ENCODE measurements at regions not wholly inside any gene's neighbourhood (a gene's known extent, or its start where the extent isn't known, plus 50 kb on each side); places are given as distances from the start of the nearest gene placed in this dataset.

DNA sequence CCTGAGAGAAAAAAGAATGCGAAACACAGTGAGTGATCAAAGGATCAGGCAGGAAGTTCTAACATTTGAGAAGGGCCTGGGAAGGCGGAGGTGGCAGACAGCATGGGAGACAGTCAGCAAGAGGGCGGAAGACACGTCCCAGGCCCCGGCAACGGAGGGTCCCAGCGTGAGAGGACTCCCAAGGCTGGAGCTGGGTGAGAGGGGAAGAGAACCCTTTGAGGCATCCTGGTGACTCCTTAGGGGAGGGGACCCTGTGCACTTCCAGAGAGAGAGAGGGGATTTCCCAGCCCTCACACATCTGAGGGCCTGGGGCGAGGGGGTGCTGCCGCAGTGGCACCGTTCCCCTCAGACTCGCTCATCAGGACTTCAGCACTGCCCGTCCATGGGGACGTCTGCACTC, 133.4 kb downstream of the RTP5 start:
- Histone ChIP-seq H3K27ac (ENCODE audit: control insufficient read depth, insufficient read depth) (no peak overlapping the region), H3K9ac (ENCODE audit: control insufficient read depth, insufficient read depth, low read length) (no peak overlapping the region), H3K4me2 (ENCODE audit: control insufficient read depth, insufficient read depth) (no peak overlapping the region), H3K4me3 (no peak overlapping the region), H3K27me3 (replicated peaks in 1 of 2; ENCODE audit: control insufficient read depth in 2 of 2, insufficient read depth in 2 of 2, low read length in 1 of 2) (no peaks in the 10 kb centered on the region), H3K79me2 (ENCODE audit: control insufficient read depth, insufficient read depth, low read length) (no peaks in the 10 kb centered on the region), H2AFZ (ENCODE audit: control insufficient read depth, low read depth, low read length) (no peak overlapping the region), H3K9me3 (replicated peaks; ENCODE audit: control insufficient read depth, insufficient read depth, low read length) (no peaks in the 10 kb centered on the region; the same call in 2 of the 3 replicates), H4K20me1 (ENCODE audit: control insufficient read depth, insufficient read depth) (no peaks in the 10 kb centered on the region), H3K36me3 (ENCODE audit: control insufficient read depth in 2 of 2, insufficient read depth in 2 of 2, low read length in 1 of 2) (no peaks in the 10 kb centered on the region), H3K4me1 (ENCODE audit: control insufficient read depth, insufficient read depth, low read length) (no peaks in the 10 kb centered on the region)
- TF ChIP-seq JUND (IDR thresholded peaks at IDR 0.05; ENCODE audit: low read depth, low read length): no peak
- TF ChIP-seq ZNF274 (IDR thresholded peaks at IDR 0.05; ENCODE audit: insufficient read depth, insufficient read length): no peak
- no peak for TF ChIP-seq ZNF24 (IDR thresholded peaks at IDR 0.05)
- TF ChIP-seq SMC3 (IDR thresholded peaks at IDR 0.05; ENCODE audit: borderline replicate concordance, low read length): no peak
- TF ChIP-seq SPI1 (IDR thresholded peaks at IDR 0.05; ENCODE audit: borderline replicate concordance, insufficient read depth, low read depth, low read length): no peak
- DNase-seq (ENCODE audit: low read depth, low spot score) (no peak), FAIRE-seq (no peak), ATAC-seq (no peak)
- POLR2A ChIA-PET: no interaction called here
- intact Hi-C loops (cut with micrococcal nuclease; ENCODE audit: unreplicated experiment): no loop called here
- in situ Hi-C loops (cut with MboI): no loop called here
- BruUV-seq (replicated peaks): no TSS peak
- RAD21 ChIA-PET (ENCODE audit: unreplicated experiment): no interaction called here
- 52% methylated on average over 11 of the region's 13 CpGs for WGBS (ENCODE audit: insufficient coverage, insufficient replicate concordance, low lambda C conversion rate, missing lambda C conversion rate)
- CTCF ChIA-PET: no interaction called here
- SMC1A ChIA-PET (ENCODE audit: uncharacterized antibody, unreplicated experiment): no interaction called here

DNA sequence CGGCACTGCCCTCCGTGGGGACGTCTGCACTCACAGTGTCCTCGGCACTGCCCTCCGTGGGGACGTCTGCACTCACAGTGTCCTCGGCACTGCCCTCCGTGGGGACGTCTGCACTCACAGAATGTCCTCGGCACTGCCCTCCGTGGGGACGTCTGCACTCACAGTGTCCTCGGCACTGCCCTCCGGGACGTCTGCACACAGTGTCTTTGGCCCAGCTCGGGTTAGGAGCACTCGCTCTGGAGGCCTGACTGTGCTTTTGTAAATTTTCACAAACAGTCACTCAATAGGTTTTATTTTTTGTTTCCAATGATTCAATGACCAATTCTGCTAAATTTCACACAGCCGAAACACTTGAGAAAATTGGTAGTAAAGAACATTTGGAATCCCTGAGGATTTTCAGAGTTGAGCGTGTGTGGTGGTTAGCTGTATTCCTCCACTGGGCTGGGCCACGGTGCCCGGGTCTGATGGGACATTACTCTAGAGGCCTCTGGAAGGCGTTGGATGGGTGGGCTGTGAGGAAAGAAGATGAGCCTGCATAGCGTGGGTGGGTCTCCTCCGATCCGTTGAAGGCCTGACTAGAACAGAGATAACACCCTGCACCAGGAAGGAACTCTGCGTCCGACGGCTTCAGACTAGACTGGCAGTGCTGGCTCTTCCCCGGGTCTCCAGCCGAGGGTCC, 134.8 kb downstream of the RTP5 start:
- Histone ChIP-seq H2AFZ (ENCODE audit: control insufficient read depth, low read depth, low read length) (no peak overlapping the region), H3K36me3 (ENCODE audit: control insufficient read depth in 2 of 2, insufficient read depth in 2 of 2, low read length in 1 of 2) (no peaks in the 10 kb centered on the region), H3K4me2 (ENCODE audit: control insufficient read depth, insufficient read depth) (no peak overlapping the region), H3K4me1 (ENCODE audit: control insufficient read depth, insufficient read depth, low read length) (no peaks in the 10 kb centered on the region), H4K20me1 (ENCODE audit: control insufficient read depth, insufficient read depth) (no peaks in the 10 kb centered on the region), H3K79me2 (ENCODE audit: control insufficient read depth, insufficient read depth, low read length) (no peaks in the 10 kb centered on the region), H3K9ac (ENCODE audit: control insufficient read depth, insufficient read depth, low read length) (no peak overlapping the region), H3K9me3 (replicated peaks; ENCODE audit: control insufficient read depth, insufficient read depth, low read length) (no peaks in the 10 kb centered on the region), H3K4me3 (no peak overlapping the region), H3K27ac (ENCODE audit: control insufficient read depth, insufficient read depth) (no peak overlapping the region), H3K27me3 (replicated peaks in 1 of 2; ENCODE audit: control insufficient read depth in 2 of 2, insufficient read depth in 2 of 2, low read length in 1 of 2) (no peaks in the 10 kb centered on the region)
- intact Hi-C loops (cut with micrococcal nuclease; ENCODE audit: unreplicated experiment) (no loop called here), in situ Hi-C loops (cut with MboI) (no loop called here)
- ChIA-PET SMC1A (ENCODE audit: uncharacterized antibody, unreplicated experiment) (no interaction called here), CTCF (no interaction called here), POLR2A (no interaction called here), RAD21 (ENCODE audit: unreplicated experiment) (no interaction called here)
- DNase-seq (ENCODE audit: low read depth, low spot score) (no peak), FAIRE-seq (no peak), ATAC-seq (no peak)
- BruUV-seq (replicated peaks): no TSS peak
- 68% methylated on average over 21 of the region's 30 CpGs for WGBS (ENCODE audit: insufficient coverage, insufficient replicate concordance, low lambda C conversion rate, missing lambda C conversion rate)
- TF ChIP-seq IRF4 (IDR thresholded peaks at IDR 0.05; ENCODE audit: low read depth, low read length) (no peak), KDM1A (IDR thresholded peaks at IDR 0.05; ENCODE audit: borderline replicate concordance) (no peak), FOXK2 (IDR thresholded peaks at IDR 0.05) (no peak), ASH2L (IDR thresholded peaks at IDR 0.05; ENCODE audit: borderline replicate concordance, low read depth) (no peak), TBL1XR1 (IDR thresholded peaks at IDR 0.05; ENCODE audit: low read depth, low read length) (no peak), SREBF1 (IDR thresholded peaks at IDR 0.05; ENCODE audit: low read length) (no peak), FOS (IDR thresholded peaks at IDR 0.05; ENCODE audit: borderline replicate concordance, extremely low read depth, insufficient read length) (no peak), CBX5 (IDR thresholded peaks at IDR 0.05; ENCODE audit: low read depth) (no peak), BACH1 (IDR thresholded peaks at IDR 0.05; ENCODE audit: borderline replicate concordance) (no peak), GATAD2B (conservative IDR thresholded peaks at IDR 0.05; ENCODE audit: low read depth) (no peak), MTA3 (IDR thresholded peaks at IDR 0.05; ENCODE audit: borderline replicate concordance, low read length) (no peak), BCL11A (IDR thresholded peaks at IDR 0.05; ENCODE audit: low read depth, low read length) (no peak), MEF2B (IDR thresholded peaks at IDR 0.05; ENCODE audit: partially characterized antibody, poor library complexity, severe bottlenecking) (no peak), SMARCA5 (IDR thresholded peaks at IDR 0.05) (no peak)
- TF ChIP-seq, protein P1, sequence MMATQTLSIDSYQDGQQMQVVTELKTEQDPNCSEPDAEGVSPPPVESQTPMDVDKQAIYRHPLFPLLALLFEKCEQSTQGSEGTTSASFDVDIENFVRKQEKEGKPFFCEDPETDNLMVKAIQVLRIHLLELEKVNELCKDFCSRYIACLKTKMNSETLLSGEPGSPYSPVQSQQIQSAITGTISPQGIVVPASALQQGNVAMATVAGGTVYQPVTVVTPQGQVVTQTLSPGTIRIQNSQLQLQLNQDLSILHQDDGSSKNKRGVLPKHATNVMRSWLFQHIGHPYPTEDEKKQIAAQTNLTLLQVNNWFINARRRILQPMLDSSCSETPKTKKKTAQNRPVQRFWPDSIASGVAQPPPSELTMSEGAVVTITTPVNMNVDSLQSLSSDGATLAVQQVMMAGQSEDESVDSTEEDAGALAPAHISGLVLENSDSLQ (IDR thresholded peaks at IDR 0.05): no peak
